NCI-H1048 (cell line): ENCODE measurements at regions not wholly inside any gene's neighbourhood (a gene's known extent, or its start where the extent isn't known, plus 50 kb on each side); places are given as distances from the start of the nearest gene placed in this dataset.

Experiments used
- DNase-seq: peaks from one replicate; lab custom pipeline; 2025; lab: John Stamatoyannopoulos, UW

DNA sequence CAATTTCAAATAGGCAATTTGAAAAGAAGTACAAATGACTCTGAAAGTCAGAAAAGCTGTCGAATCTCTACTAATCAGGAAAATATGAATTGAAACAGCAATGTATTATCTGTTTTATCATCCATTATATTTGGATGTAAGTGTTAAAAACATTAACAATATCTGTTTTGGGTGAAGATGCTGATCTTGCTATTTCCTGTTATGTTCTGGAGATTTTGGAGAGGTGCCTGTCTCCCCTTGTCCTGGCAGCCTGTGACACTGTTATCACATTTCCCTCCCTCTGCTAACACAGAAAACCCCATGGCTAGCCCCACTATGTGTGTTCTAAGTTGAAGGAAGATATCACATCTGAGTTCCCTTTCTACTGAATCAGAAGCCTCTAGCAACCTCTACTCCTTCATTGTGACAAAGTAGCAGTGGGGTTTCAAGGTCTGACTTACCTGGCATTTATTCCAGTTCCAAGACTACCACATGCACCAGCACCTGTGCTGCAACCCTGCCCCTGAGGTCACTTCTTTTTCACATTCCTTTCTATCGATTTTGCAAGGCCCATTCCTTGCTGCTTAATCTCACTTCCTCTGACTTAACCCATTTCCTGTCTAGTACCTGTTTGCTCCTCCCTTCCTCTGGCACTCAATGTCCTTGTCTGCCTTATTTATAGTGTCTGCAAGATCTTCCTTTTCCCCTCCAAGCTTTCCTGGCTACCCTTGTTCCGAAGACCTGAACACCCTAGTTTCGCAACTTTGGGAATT, 95.5 kb upstream of the COL8A1 start:
- DNase-seq, result no peak

GRCh38 chr3:99541181-99541580, 97.2 kb upstream of the COL8A1 start:
- no peak for DNase-seq

DNA sequence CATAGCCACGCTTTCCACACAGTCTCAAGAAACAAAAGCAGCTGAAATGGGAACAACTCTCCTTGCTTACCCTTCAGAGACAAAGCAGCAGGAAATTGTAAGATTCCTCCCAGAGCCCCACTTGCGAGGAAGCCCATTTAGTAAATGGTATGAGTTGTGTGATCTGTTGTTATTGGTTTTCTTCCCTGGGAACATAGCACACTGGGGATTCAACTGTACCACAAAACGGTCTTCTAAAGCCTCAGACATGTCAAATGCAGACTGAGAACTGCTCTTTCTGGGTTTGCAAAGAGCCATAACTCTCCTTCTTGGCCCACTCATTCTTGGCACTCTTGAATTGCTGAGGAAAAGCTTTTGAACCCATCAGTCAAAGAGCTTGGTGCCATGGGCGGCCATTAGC, 101.0 kb upstream of the COL8A1 start:
- DNase-seq, result no peak

DNA sequence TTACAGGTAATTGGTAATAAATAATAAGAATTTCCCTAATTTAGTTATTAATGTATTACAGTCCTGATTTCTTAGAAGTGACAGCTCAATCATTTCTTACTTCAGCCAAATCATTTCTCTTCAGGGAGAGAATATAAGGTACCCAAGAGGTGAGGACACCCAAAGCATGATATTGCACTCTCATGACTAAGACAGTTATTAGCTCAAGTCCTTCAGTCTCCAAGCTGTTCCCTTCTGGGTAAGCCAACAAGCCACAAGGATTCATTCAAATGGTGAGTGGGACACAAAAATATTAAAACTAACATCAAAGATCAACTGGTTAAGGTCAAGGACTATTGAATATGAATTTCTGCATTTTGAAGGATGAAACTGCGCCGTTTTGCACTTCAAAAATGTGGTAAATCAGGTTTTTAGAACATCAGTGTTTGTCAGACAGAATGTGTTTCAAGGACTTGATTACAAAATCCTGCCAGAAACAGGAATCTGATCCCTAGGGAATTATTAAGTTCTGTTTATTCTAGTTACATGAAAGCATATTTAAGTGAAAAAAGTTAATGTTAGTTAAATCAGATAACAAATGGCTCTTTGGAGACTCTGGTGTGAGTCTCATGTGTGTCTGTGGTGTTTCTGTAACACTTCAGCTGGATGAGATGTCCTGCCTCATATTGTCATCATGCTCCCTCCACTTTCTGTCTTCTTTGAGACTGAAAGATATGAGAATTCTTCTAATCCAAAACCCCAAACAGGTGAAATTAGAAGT, 101.7 kb upstream of the COL8A1 start:
- DNase-seq, result no peak

DNA sequence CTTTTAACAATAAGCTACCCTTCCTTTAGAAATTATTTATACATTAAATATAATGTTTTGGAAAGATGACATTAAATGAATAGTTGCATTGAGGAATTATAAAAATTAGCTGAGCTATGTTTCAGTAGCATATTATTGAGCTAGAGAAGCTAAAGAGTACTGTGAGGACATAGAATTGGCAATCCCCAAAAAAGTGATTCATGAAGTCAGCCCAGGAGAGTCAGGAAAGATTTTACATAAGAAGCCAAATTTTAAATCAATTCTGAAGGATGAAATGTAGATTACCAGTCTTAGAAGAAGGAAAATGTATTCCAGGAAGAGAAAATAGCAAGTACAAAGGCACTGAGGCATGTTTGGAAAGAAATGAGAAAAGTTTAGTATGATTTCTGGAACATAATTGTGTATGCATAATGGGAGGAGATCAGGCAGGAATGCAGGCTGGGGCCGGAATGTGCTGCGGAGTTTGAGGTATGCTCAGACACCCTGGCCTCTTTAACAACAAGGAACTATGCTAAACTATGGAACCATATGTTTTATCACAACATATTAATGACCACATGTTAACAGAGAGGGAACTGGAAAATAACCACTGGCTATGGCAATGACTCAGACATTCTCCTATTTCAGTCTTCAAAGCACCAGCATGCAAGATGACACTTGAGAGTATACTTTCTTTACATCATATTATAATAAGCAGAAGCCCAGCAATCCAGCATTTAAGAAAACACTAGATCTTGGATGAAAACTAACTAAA, 103.3 kb upstream of the COL8A1 start:
- no peak for DNase-seq

DNA sequence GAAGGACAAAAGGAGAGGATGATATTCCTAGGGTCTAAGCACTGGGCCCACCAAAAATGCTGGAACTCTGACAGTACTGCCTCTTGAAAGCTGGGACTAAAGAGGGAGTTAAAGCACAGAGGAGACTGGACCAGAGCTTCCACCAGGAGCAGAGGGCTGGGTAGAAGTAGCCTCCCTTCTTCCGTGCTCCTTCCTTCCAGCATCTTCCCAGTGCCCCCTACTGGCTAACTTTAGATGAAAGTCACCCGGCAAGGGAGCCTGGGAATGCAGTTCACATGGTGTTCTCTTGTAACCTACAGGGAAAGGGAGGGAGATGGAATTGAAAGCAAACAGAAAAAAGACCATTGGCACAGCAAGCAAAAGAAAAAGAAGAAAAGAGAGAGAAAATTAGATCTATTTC, 106.1 kb upstream of the COL8A1 start:
- peak; percentile 50 for DNase-seq

DNA sequence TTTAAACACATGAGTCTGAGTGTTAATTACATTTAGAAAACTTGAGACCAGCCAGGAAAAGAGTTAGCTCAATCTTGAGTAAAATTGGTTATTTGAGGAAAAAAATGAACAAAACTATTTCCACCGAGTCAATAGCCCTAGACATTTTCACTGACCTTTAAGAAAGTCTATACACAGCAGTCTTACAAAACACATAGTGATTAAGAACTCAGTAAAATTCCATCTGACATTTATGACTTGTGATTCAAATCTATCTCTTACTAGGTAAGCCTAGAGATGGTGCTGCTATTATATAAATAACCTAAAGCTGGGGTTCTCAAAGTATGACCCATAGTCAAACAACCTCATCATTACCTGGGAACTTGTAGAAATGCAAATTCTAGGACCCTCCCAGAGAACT, 109.1 kb upstream of the COL8A1 start:
- DNase-seq, result no peak

DNA sequence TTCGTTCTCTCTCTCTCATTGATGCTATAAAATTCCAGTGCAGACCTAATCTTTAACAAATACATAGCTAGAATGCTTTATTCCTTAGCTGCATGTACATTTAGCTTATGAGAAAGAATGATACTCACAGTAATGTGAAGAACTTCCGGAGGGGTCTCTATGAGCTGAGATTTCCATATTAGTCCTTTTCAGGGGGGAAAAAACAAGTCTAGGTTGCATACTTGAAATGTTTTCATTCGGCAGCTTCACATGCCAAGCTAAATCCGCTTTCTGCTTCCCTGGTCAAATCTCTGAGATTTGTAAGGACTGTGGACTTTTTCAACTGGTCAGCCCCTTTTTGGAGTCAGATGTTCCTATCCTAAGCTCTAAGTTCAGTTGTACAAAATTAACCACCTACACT, 111.5 kb upstream of the COL8A1 start:
- DNase-seq, result no peak

DNA sequence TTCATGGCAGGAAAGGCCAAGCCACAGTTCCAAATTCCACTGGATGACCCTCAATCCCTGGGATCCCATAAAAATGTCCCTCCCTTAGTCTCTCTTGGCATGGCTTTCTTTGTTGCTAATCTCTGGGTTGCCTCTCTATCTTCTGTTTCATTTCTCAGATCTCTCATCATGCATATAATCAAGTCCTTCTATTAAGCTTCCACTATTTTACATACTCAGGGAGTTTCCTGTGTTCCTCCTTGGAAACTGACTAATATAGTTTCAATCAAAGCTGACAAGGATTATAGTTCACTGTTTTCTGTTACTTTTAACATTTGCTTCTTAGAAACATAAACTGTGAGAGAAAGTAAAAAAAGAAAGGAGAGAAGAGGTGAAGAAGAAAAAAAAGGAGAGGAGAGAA, 113.8 kb upstream of the COL8A1 start:
- DNase-seq, result no peak

DNA sequence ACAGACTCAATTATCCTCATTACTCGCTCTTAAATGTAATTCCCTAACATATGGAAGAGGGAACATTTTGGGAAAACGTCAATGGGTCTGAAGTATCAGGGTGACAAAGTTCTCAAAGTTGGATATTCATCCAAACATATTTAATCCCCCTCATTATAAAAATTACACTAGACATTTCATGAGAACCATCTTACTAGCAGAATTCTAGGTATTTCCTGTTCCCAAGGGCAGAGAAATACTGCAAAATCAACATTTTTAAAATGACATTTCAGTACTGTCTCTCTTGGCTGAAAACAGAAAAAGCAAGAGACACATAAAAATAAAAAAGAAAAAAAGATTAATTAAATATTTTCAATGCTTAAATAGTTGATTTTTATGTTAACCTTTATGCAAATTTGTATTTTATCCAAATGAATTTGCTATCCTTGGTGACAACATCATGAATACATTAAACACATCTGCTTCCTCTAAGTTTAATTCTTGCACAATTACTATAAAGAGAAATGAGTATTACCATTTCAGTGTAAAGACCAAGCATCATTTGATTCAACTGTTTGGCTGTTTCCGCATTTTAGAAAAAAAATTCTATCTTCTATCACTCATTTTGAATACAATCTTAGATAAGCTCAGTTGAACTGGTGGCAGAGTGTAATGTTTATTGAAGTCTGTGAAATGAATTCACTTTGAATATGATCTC, 114.8 kb upstream of the COL8A1 start:
- no peak for DNase-seq

DNA sequence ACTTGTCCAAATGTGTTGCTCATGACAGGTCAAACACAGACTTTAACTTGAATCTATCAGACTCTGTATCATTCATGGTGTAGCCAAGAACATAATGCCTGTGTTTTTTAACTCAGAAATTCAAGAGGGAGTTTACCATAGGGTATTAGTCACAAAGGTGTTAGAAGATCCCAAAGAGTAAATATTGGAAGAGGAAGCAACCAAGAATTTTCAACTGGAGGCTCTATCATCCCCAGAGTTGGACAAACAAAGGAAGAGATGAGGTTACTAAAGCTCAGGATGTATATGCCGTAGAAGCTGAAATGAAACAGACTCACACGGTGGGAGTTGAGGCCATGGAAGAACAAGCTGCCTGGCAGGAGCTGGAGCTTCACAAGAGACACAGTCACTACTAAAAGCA, 116.2 kb upstream of the COL8A1 start:
- DNase-seq, result no peak

GRCh38 chr3:99521551-99521950, 116.8 kb upstream of the COL8A1 start:
- DNase-seq, result no peak

- DNase-seq, result no peak
Observed at GRCh38 chr3:99520513-99520912, 117.9 kb upstream of the COL8A1 start.

- DNase-seq, result no peak
Observed at GRCh38 chr3:99516936-99517335, 121.5 kb upstream of the COL8A1 start.

DNA sequence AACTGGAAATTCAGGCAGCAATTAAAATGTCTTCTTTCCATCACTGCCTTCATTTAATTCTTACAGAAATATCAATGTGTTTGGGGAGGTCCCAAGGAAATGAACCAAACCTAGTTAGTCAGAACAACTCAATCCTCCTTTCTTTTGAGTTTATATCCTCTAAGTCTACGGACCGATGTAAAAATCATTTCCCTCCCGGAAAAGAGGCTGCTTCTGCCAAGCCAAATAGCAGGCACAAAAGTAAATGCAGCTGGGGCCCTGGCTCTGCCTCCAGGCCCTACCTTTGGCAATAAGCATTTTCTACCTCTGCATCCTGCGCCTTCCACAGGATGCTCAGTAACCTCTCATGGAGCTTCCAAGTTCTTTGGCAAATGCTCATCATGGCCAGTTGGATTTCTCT, 122.5 kb upstream of the COL8A1 start:
- DNase-seq, result no peak

- no peak for DNase-seq
Observed at GRCh38 chr3:99509224-99509623, 129.2 kb upstream of the COL8A1 start.

DNA sequence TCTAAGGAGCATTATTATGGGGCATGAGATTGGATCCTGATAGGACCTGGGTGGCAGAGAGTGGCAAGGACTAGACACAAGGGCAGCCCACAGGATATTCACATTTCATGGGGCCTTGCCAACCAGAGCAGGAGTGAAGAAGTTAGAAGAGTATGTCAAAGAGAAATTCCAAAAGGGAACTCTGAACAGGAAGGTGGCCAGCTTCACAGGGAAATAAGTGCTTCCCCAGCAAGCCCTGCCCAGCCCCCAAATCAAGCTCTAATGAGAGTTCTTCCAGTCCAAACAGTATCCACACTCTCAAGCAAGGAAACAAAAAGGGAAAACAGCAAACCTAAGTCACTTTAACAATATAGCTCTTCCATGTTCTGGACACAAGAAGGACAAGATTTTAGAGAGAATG, 130.2 kb upstream of the COL8A1 start:
- no peak for DNase-seq

GRCh38 chr3:99505646-99506269, 132.6 kb upstream of the COL8A1 start:
- no peak for DNase-seq

- no peak for DNase-seq
Observed at GRCh38 chr3:99505200-99505599, 133.2 kb upstream of the COL8A1 start.

GRCh38 chr3:99504258-99504657, 134.1 kb upstream of the COL8A1 start:
- DNase-seq, result no peak

- no peak for DNase-seq
Observed at GRCh38 chr3:99503350-99503749, 135.0 kb upstream of the COL8A1 start.

GRCh38 chr3:99502871-99503270, 135.5 kb upstream of the COL8A1 start:
- no peak for DNase-seq
